ENCODE measurements at regions not wholly inside any gene's neighbourhood (a gene's known extent, or its start where the extent isn't known, plus 50 kb on each side); places are given as distances from the start of the nearest gene placed in this dataset.

DNA sequence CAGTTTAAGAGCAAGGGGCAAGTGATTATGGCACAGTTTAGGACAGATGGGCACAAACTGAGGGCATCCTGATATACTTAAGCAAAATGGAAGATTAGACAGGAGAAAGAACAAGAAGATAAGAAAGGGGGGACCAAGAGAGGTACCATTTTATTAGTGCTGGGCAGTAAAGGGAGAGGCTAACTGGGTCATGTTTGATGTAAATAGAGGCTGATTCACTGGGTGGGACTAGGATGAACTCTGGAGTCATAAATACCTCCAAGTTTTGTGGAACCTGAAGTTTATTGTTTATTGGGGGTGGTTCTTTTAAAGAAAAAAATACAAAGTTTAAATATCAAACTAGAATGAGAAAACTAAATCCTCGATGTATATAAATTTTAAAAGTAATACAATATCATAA, 1067.2 kb upstream of the GYPC start:
- no peak for TF ChIP-seq EP300 (IDR thresholded peaks at IDR 0.05)
- TF ChIP-seq, protein P1, sequence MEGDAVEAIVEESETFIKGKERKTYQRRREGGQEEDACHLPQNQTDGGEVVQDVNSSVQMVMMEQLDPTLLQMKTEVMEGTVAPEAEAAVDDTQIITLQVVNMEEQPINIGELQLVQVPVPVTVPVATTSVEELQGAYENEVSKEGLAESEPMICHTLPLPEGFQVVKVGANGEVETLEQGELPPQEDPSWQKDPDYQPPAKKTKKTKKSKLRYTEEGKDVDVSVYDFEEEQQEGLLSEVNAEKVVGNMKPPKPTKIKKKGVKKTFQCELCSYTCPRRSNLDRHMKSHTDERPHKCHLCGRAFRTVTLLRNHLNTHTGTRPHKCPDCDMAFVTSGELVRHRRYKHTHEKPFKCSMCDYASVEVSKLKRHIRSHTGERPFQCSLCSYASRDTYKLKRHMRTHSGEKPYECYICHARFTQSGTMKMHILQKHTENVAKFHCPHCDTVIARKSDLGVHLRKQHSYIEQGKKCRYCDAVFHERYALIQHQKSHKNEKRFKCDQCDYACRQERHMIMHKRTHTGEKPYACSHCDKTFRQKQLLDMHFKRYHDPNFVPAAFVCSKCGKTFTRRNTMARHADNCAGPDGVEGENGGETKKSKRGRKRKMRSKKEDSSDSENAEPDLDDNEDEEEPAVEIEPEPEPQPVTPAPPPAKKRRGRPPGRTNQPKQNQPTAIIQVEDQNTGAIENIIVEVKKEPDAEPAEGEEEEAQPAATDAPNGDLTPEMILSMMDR (IDR thresholded peaks at IDR 0.05): no peak

Data from stomach (tissue), 4 donors.